HEK293 (cell line): ENCODE measurements at regions not wholly inside any gene's neighbourhood (a gene's known extent, or its start where the extent isn't known, plus 50 kb on each side); places are given as distances from the start of the nearest gene placed in this dataset.

Experiments used
- CTCF ChIA-PET: fragments of 350-600 bp; formaldehyde crosslinking; extraction: SDS; loops from one replicate; lab custom pipeline; 2021; ENCODE audit warnings: antibody characterized with exemption; lab: Yijun Ruan, JAX
- POLR2A ChIA-PET: fragments of 300-600 bp; formaldehyde crosslinking; extraction: SDS; loops from one replicate; lab custom pipeline; 2020; ENCODE audit warnings: antibody characterized with exemption, inconsistent platforms; lab: Yijun Ruan, JAX
- H3K27ac ChIP-seq: fragments of 200-500 bp; sonication (Bioruptor generic); 2 replicates; pipeline ENCODE4 v1.5.1; 2014; ENCODE audit warnings: low read depth, low read length, control low read depth, inconsistent platforms; ENCODE audit errors: extremely low read depth
- H3K36me3 ChIP-seq, 2 experiments: fragments of 200-500 bp in 1 of 2; sonication (Bioruptor generic) in 1 of 2; 1 replicate in 1 of 2; 2 replicates in 1 of 2; pipeline ENCODE4 v1.5.1; 2014 to 2017; ENCODE audit warnings: inconsistent platforms in 2 of 2, low read length in 2 of 2; ENCODE audit not compliant: control insufficient read depth in 2 of 2, insufficient read depth in 1 of 2
- H3K4me1 ChIP-seq: fragments of 200-500 bp; sonication (Bioruptor generic); 2 replicates; pipeline ENCODE4 v1.5.1; 2014; ENCODE audit warnings: mild to moderate bottlenecking, low read length, inconsistent platforms; ENCODE audit not compliant: control insufficient read depth, insufficient read depth
- H3K4me3 ChIP-seq: 2 replicates; pipeline ENCODE4 v1.5.1; 2011; ENCODE audit warnings: low read depth, mild to moderate bottlenecking, control low read depth, low read length, moderate library complexity
- H3K9me3 ChIP-seq: fragments of 200-500 bp; sonication (Bioruptor generic); 2 replicates; pipeline ENCODE4 v1.5.1; 2014; ENCODE audit warnings: low read depth, low read length, inconsistent platforms; ENCODE audit not compliant: control insufficient read depth, insufficient read depth
- BCL11B ChIP-seq: fragments of 450-650 bp; formaldehyde crosslinking; IDR thresholded peaks from 2 replicates; pipeline ENCODE4 v1.5.1; 2016; ENCODE audit warnings: low read depth, missing biosample characterization, missing genetic modification characterization
- KLF16 ChIP-seq: fragments of 450-650 bp; formaldehyde crosslinking; IDR thresholded peaks from 2 replicates; pipeline ENCODE4 v1.5.1; 2017; ENCODE audit warnings: missing biosample characterization, missing genetic modification characterization
- OVOL3 ChIP-seq: fragments of 450-650 bp; formaldehyde crosslinking; IDR thresholded peaks from 2 replicates; pipeline ENCODE4 v1.5.1; 2016; ENCODE audit warnings: missing biosample characterization, missing genetic modification characterization
- REST ChIP-seq: fragments of 450-650 bp; formaldehyde crosslinking; IDR thresholded peaks from 2 replicates; pipeline ENCODE4 v1.5.1; 2016; ENCODE audit warnings: missing biosample characterization, missing genetic modification characterization
- SCRT1 ChIP-seq: fragments of 450-650 bp; formaldehyde crosslinking; IDR thresholded peaks from 2 replicates; pipeline ENCODE4 v1.5.1; 2016; ENCODE audit warnings: missing biosample characterization, missing genetic modification characterization, borderline replicate concordance
- YY1 ChIP-seq: fragments of 450-650 bp; formaldehyde crosslinking; IDR thresholded peaks from 2 replicates; pipeline ENCODE4 v1.5.1; 2018; ENCODE audit warnings: missing biosample characterization, missing genetic modification characterization
- ZBTB6 ChIP-seq: fragments of 450-650 bp; formaldehyde crosslinking; IDR thresholded peaks from 2 replicates; pipeline ENCODE4 v1.5.1; 2017; ENCODE audit warnings: missing biosample characterization, missing genetic modification characterization
- ZNF132 ChIP-seq: fragments of 450-650 bp; formaldehyde crosslinking; IDR thresholded peaks from 2 replicates; pipeline ENCODE4 v1.5.1; 2017; ENCODE audit warnings: missing biosample characterization, missing genetic modification characterization, borderline replicate concordance
- ZNF248 ChIP-seq: fragments of 450-650 bp; formaldehyde crosslinking; IDR thresholded peaks from 2 replicates; pipeline ENCODE4 v1.5.1; 2017; ENCODE audit warnings: missing biosample characterization, missing genetic modification characterization
- ZNF426 ChIP-seq: fragments of 450-650 bp; formaldehyde crosslinking; IDR thresholded peaks from 2 replicates; pipeline ENCODE4 v1.5.1; 2017; ENCODE audit warnings: missing biosample characterization, missing genetic modification characterization, mild to moderate bottlenecking, inconsistent platforms, moderate library complexity
- ZNF571 ChIP-seq: fragments of 450-650 bp; formaldehyde crosslinking; IDR thresholded peaks from 2 replicates; pipeline ENCODE4 v1.5.0; 2017; ENCODE audit warnings: missing biosample characterization, missing genetic modification characterization
- ZNF747 ChIP-seq: fragments of 450-650 bp; formaldehyde crosslinking; IDR thresholded peaks from 2 replicates; pipeline ENCODE4 v1.5.1; 2016; ENCODE audit warnings: missing biosample characterization, missing genetic modification characterization
- TF ChIP-seq, protein P1 (sequence below): fragments of 450-650 bp; formaldehyde crosslinking; IDR thresholded peaks from 2 replicates; pipeline ENCODE4 v1.5.1; 2016; ENCODE audit warnings: missing biosample characterization, missing genetic modification characterization

DNA sequence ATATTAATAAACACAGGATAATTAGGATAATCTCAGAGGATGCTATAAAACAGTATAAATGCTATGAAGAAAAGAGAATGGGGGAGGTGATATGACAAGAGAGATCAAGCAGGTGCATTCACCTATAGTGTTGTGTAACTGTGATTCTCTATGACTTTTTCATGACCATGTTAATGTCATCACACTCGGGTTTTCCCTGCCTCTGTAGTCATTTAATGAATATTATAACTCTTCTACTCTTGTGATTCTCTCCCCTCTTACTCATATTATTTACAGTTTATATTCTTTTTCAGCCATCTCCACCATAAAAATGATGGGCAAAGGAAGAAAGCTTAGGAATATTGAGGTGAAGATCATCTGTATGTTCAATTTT is 106.9 kb upstream of the SGK1 start:
- no peak overlapping the region for H3K4me3 ChIP-seq
- H3K27ac ChIP-seq, result no peak overlapping the region
- CTCF ChIA-PET, result interaction anchor here (0.7 to 1.0 kb wide), 3 partner anchors 64 to 458 kb away, joined by 3 read pairs; no protein-coding TSS in a partner anchor
- POLR2A ChIA-PET, result interaction anchor here (0.6 kb wide), 1 partner anchor 33 kb away, joined by 3 read pairs; no protein-coding TSS in a partner anchor
- H3K9me3 ChIP-seq, result no peaks in the 10 kb centered on the region
- TF ChIP-seq ZNF571 (no peak), YY1 (no peak), ZNF132 (no peak), SCRT1 (tag by site-specific recombination) (no peak), KLF16 (tag by site-specific recombination) (no peak), ZNF426 (tag by site-specific recombination) (no peak), OVOL3 (tag by site-specific recombination) (no peak), ZNF248 (tag by site-specific recombination) (no peak), ZNF747 (tag by site-specific recombination) (no peak)
- TF ChIP-seq, protein P1, sequence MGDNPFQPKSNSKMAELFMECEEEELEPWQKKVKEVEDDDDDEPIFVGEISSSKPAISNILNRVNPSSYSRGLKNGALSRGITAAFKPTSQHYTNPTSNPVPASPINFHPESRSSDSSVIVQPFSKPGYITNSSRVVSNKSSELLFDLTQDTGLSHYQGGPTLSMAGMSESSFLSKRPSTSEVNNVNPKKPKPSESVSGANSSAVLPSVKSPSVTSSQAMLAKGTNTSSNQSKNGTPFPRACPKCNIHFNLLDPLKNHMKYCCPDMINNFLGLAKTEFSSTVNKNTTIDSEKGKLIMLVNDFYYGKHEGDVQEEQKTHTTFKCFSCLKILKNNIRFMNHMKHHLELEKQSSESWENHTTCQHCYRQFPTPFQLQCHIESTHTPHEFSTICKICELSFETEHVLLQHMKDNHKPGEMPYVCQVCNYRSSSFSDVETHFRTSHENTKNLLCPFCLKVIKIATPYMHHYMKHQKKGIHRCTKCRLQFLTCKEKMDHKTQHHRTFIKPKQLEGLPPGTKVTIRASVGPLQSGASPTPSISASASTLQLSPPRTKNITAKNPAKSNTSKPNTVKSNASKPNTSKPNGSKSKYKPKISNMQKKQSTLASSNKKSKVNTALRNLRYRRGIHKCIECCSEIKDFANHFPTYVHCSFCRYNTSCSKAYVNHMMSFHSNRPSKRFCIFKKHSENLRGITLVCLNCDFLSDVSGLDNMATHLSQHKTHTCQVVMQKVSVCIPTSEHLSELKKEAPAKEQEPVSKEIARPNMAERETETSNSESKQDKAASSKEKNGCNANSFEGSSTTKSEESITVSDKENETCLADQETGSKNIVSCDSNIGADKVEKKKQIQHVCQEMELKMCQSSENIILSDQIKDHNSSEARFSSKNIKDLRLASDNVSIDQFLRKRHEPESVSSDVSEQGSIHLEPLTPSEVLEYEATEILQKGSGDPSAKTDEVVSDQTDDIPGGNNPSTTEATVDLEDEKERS (tag by site-specific recombination), result no peak
- no peaks in the 10 kb centered on the region for H3K36me3 ChIP-seq
- H3K4me1 ChIP-seq, result no peaks in the 10 kb centered on the region

DNA sequence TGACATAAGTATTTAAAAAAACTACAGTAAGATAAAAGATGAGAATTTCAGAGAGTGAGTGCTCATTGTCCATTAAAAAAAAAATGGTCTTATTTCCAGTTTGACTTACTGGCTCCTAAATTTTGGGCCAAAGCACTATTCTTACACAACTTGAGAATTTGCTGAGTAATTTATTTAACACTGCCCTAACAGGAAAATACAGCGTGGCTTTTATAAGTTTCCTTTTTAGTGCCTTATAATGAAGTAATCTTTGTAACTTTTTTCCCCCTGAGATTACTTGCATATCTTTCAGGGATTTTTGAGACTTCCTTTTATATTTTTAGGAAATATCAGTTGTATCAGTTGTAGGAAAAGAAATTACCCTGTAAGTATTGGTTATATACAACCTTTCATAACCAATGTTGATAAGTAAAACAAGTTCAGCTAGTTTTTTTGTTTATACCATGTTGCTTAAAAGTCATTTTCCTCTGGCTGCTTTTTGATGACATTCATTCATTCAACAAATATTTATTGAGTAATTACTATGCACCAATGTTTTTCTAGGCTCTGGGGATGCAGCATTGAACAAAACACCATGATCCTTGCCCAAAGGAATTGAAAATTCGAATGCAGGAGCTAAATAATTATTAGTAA is 106.4 kb upstream of the SGK1 start:
- Histone ChIP-seq H3K4me1 (no peaks in the 10 kb centered on the region), H3K4me3 (no peak overlapping the region), H3K27ac (no peak overlapping the region), H3K36me3 (no peaks in the 10 kb centered on the region), H3K9me3 (no peaks in the 10 kb centered on the region)
- CTCF ChIA-PET, result interaction anchor here (0.7 to 1.0 kb wide), 3 partner anchors 65 to 458 kb away, joined by 3 read pairs; no protein-coding TSS in a partner anchor
- POLR2A ChIA-PET, result no interaction called here
- TF ChIP-seq, protein P1 (tag by site-specific recombination), result no peak
- TF ChIP-seq BCL11B (tag by site-specific recombination) (no peak), REST (tag by site-specific recombination) (no peak), ZBTB6 (tag by site-specific recombination) (no peak)
